ENCODE measurements at regions not wholly inside any gene's neighbourhood (a gene's known extent, or its start where the extent isn't known, plus 50 kb on each side); places are given as distances from the start of the nearest gene placed in this dataset.
"Not testable (repeated sequence)": the region's sequence is repeated elsewhere in the genome, so short reads cannot be mapped to it uniquely, and the experiment has no call there.

DNA sequence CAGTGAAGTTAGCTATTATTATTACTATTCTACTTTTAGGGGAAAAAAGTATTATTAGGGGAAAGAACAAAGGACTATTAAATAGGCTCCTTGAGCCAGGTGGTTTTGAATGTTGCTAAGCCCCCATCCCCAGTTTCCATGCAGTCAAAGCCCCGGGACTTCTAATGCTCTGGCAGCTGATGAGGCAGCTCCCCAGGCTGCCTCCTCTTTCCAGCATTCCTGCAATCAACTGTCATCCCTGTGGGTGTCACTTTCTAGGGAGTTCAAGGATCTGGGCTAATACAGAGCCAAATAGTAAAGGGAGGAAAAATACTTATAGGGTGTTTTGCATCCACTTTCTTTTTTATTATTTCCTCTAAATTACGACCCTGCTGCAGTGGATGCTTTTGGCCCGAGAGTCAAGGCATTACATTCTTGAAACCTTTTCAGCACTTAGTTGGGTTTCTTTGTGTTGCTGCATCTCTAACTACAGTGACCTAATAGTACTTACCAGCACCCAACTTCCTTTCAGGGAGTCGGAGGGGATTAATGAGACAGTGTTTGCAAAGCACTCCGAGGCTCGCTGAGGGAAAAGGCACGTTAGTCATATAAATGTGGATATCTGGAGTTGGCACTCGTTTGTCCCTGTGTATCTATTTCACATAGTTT, 303.9 kb upstream of the MAP3K7 start:
- no peak overlapping the region for H3K4me3 ChIP-seq
- TF ChIP-seq, protein P1, sequence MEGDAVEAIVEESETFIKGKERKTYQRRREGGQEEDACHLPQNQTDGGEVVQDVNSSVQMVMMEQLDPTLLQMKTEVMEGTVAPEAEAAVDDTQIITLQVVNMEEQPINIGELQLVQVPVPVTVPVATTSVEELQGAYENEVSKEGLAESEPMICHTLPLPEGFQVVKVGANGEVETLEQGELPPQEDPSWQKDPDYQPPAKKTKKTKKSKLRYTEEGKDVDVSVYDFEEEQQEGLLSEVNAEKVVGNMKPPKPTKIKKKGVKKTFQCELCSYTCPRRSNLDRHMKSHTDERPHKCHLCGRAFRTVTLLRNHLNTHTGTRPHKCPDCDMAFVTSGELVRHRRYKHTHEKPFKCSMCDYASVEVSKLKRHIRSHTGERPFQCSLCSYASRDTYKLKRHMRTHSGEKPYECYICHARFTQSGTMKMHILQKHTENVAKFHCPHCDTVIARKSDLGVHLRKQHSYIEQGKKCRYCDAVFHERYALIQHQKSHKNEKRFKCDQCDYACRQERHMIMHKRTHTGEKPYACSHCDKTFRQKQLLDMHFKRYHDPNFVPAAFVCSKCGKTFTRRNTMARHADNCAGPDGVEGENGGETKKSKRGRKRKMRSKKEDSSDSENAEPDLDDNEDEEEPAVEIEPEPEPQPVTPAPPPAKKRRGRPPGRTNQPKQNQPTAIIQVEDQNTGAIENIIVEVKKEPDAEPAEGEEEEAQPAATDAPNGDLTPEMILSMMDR (IDR thresholded peaks at IDR 0.05): no peak
- no peaks in the 10 kb centered on the region for H3K27me3 ChIP-seq
- H3K9me3 ChIP-seq: no peaks in the 10 kb centered on the region
- H3K27ac ChIP-seq: no peak overlapping the region
- H3K4me1 ChIP-seq: no peaks in the 10 kb centered on the region
- DNase-seq: no peak
- intact Hi-C loops (cut with DNase I): no loop called here
- no peak for ATAC-seq
- H3K36me3 ChIP-seq: no peaks in the 10 kb centered on the region

DNA sequence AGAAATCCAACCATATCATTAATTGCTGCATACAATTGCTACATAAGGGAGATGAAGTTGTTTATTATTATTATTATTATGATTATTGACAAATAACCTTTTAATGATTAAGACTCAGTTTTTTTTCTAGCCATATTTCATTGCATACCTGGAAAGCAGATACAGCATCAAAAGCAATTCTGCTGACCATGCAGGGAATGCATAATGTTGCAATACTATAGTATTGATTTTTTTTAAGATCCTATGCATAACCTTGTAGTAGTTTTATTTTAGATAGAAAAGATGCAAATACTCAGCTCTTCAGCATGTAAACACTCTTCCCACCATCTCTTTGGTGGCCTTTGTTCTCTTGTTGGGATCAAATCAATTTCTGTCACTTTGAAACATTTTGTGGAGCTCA, 300.9 kb upstream of the MAP3K7 start:
- no peaks in the 10 kb centered on the region for H3K4me1 ChIP-seq
- DNase-seq (no peak), ATAC-seq (no peak)
- no peaks in the 10 kb centered on the region for H3K27me3 ChIP-seq
- peaks cover 4% of the 10 kb centered on the region for H3K9me3 ChIP-seq
- TF ChIP-seq, protein P1 (IDR thresholded peaks at IDR 0.05): no peak
- no peak overlapping the region for H3K27ac ChIP-seq
- H3K4me3 ChIP-seq: no peak overlapping the region
- intact Hi-C loops (cut with DNase I): no loop called here
- no peaks in the 10 kb centered on the region for H3K36me3 ChIP-seq

DNA sequence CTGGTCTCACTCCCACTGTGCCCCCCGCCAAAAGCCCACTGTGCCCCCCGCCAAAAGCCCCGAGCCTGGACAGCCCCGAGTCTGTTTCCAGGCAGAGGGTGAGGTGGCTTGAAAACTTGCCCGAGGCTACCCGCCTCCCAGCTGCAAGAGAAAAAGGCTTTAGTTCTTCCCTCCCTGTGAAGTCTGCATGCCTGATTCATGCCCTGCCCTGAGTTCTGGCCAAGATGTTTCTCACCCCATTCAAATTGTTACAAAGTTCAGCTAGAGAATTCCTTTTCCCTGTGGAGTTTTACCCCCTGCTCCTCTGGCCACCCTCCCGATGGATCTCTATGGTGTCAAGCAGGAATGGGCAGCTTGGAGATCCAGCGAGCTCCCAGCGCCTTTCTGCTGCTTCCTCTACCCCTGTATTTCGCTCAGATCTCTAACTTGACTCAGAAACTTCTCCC, 298.8 kb upstream of the MAP3K7 start:
- TF ChIP-seq, protein P1 (IDR thresholded peaks at IDR 0.05): no peak
- Histone ChIP-seq H3K27me3 (no peaks in the 10 kb centered on the region), H3K36me3 (no peaks in the 10 kb centered on the region), H3K27ac (no peak overlapping the region), H3K4me3 (no peak overlapping the region), H3K9me3 (peaks cover 8% of the 10 kb centered on the region), H3K4me1 (no peaks in the 10 kb centered on the region)
- intact Hi-C loops (cut with DNase I): no loop called here
- DNase-seq (no peak), ATAC-seq (no peak)

DNA sequence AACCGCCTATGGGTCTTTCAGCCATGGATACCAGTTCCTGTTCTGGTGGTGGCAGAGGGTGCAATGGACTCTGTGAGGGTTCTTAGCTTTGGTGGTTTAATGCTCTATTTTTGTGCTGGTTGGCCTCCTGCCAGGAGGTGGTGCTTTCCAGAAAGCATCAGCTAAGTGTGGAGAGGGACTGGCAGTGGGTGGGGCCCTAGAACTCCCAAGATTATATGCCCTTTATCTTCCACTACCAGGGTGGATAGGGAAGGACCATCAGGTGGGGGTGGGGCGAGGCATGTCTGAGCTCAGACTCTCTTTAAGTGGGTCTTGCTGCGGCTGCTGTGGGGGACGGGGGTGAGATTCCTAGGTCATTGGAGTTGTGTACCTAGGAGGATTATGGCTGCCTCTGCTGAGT, 298.3 kb upstream of the MAP3K7 start:
- intact Hi-C loops (cut with DNase I); ATAC-seq; H3K4me1 ChIP-seq; H3K27ac ChIP-seq; H3K4me3 ChIP-seq; H3K36me3 ChIP-seq; H3K27me3 ChIP-seq; DNase-seq; H3K9me3 ChIP-seq: not testable (repeated sequence)

DNA sequence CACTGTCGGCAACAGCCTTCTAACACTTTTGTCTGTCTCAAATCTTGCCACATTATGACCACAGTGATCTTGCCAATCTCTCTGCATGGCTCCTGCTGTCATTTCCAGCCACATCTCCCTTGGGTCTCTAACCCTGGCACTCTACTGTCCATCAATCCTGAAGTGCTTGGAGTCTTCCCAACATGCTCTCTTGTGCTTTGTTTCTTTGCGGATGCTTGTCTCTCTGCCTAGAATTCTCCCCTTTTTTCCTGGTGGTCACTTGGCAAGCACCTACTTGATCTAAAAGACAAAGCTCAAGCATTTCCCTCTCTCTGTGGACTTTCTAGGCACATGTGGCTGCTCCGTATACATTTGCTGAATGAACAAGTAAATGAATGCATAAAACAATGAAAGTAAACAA, 290.7 kb upstream of the MAP3K7 start:
- no peaks in the 10 kb centered on the region for H3K4me1 ChIP-seq
- ATAC-seq: no peak
- H3K27ac ChIP-seq: no peak overlapping the region
- TF ChIP-seq, protein P1 (IDR thresholded peaks at IDR 0.05): no peak
- H3K4me3 ChIP-seq: no peak overlapping the region
- no peaks in the 10 kb centered on the region for H3K36me3 ChIP-seq
- intact Hi-C loops (cut with DNase I): no loop called here
- no peak for DNase-seq
- H3K9me3 ChIP-seq: peaks cover 2% of the 10 kb centered on the region
- no peaks in the 10 kb centered on the region for H3K27me3 ChIP-seq

DNA sequence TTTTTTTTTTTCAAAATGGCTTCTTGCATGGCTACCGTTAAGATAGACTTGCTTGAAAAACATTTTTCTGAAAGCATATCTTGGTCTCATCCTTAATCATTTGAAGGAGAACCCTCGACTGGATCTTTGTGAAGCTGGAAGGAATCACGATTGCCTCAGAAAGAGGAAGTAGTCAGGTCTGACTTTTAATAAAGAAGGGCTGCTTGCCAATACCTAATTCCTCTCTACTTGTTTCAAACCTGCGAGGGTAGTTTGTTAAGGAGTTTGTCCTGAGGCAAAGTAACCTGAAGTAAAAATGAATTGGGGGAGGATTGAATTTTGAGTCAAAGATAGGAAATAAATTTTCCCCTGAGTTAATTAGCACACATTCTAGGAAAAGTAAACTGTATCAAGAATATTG, 288.1 kb upstream of the MAP3K7 start:
- no peak for ATAC-seq
- Histone ChIP-seq H3K36me3 (no peaks in the 10 kb centered on the region), H3K4me1 (no peaks in the 10 kb centered on the region), H3K27me3 (no peaks in the 10 kb centered on the region), H3K27ac (no peak overlapping the region), H3K9me3 (no peaks in the 10 kb centered on the region), H3K4me3 (no peak overlapping the region)
- intact Hi-C loops (cut with DNase I): no loop called here
- DNase-seq: no peak
- TF ChIP-seq, protein P1 (IDR thresholded peaks at IDR 0.05): no peak

Measured in upper lobe of right lung (tissue), 1 donor.